ENCODE measurements at regions not wholly inside any gene's neighbourhood (a gene's known extent, or its start where the extent isn't known, plus 50 kb on each side); places are given as distances from the start of the nearest gene placed in this dataset.

GRCh38 chrX:127570276-127570675, 481.9 kb downstream of the ACTRT1 start:
- intact Hi-C loops (cut with DNase I) = no loop called here
- H3K4me1 ChIP-seq = peaks cover 0 to 5% (median 0%) of the 10 kb centered on the region in 9 donors
- DNase-seq (no peak), ATAC-seq (no peak)
- no peaks in the 10 kb centered on the region for H3K27me3 ChIP-seq
- no peaks in the 10 kb centered on the region for H3K9me3 ChIP-seq
- H3K27ac ChIP-seq = no peak overlapping the region
- no peak for TF ChIP-seq CTCF (IDR thresholded peaks at IDR 0.05)
- no peaks in the 10 kb centered on the region for H3K36me3 ChIP-seq
- H3K4me3 ChIP-seq = no peak overlapping the region

DNA sequence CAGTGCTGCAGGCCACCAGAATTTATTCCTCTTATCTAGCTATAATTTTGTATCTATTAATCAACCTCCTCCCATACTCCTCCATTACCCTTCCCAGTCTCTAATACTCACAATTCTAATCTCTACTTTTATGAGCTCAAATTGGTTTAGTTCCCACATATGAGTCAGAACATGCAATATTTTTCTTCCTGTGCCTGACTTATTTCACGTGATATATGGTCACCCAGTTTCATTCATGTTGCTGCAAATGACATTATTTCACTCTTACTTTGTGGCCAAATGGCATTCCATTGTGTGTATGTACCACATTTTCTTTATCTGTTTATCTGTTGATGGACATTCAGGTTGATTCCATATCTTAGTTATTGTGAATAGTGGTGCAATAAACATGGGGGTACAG, 483.5 kb downstream of the ACTRT1 start:
- no peak overlapping the region for H3K27ac ChIP-seq
- no peak for TF ChIP-seq CTCF (IDR thresholded peaks at IDR 0.05)
- DNase-seq (no peak), ATAC-seq (no peak)
- H3K27me3 ChIP-seq = no peaks in the 10 kb centered on the region
- H3K9me3 ChIP-seq = no peaks in the 10 kb centered on the region
- H3K4me3 ChIP-seq = no peak overlapping the region
- intact Hi-C loops (cut with DNase I) = no loop called here
- H3K4me1 ChIP-seq = peaks cover 0 to 5% (median 0%) of the 10 kb centered on the region in 9 donors
- 69 to 78% methylated on average over 1 of the region's 1 CpG for WGBS, 2 donors
- H3K36me3 ChIP-seq = no peaks in the 10 kb centered on the region

DNA sequence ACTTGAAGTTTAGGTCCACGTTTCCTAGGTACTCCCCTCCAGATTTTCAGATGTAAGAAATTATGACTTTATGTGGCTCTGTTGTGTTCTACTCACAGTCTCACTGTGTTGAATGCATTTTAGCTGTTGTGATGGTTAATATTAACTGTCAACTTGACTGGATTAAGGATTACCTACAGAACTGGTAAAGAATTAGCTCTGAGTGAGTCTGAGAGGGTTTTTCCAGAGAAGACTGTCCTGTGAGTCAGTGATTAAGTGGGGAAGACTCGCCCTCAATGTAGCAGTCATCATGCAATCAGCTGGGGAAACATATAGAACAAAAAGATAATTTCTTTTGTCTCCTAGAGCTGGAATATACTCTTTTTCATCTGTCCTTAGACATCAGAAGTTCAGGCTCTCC, 493.4 kb downstream of the ACTRT1 start:
- H3K4me1 ChIP-seq = no peaks in the 10 kb centered on the region
- intact Hi-C loops (cut with DNase I) = no loop called here
- no peaks in the 10 kb centered on the region for H3K27me3 ChIP-seq
- no peaks in the 10 kb centered on the region for H3K9me3 ChIP-seq
- no peak overlapping the region for H3K27ac ChIP-seq
- DNase-seq (no peak), ATAC-seq (no peak)
- H3K4me3 ChIP-seq = no peak overlapping the region
- TF ChIP-seq CTCF (IDR thresholded peaks at IDR 0.05) = no peak
- H3K36me3 ChIP-seq = no peaks in the 10 kb centered on the region
- 64 to 74% methylated on average over 2 of the region's 2 CpGs for WGBS, 2 donors

DNA sequence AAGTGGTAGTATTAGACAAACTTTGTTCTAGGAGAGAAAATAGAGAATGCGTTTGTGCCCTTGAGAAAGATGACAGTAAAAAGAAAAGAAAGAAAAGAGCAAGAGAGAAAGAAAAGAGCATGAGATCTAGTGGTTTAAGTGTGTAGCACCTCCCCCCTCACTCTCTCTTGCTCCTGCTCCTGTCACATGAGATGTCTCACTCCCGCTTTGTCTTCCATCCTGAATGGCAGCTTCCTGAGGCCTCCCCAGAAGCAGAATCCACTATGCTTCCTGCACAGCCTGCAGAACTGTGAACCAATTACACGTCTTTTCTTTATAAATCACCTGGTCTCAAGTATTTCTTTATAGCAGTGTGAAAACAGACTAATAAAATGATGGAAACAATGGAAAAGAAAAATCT, 499.6 kb downstream of the ACTRT1 start:
- ATAC-seq (no peak), DNase-seq (no peak)
- intact Hi-C loops (cut with DNase I) = no loop called here
- Histone ChIP-seq H3K27me3 (no peaks in the 10 kb centered on the region), H3K36me3 (no peaks in the 10 kb centered on the region), H3K9me3 (peaks cover 0 to 4% (median 0%) of the 10 kb centered on the region in 11 donors), H3K4me3 (no peak overlapping the region), H3K4me1 (no peaks in the 10 kb centered on the region), H3K27ac (no peak overlapping the region)
- no peak for TF ChIP-seq CTCF (IDR thresholded peaks at IDR 0.05)
- 58 to 64% methylated on average over 3 of the region's 3 CpGs for WGBS, 2 donors

DNA sequence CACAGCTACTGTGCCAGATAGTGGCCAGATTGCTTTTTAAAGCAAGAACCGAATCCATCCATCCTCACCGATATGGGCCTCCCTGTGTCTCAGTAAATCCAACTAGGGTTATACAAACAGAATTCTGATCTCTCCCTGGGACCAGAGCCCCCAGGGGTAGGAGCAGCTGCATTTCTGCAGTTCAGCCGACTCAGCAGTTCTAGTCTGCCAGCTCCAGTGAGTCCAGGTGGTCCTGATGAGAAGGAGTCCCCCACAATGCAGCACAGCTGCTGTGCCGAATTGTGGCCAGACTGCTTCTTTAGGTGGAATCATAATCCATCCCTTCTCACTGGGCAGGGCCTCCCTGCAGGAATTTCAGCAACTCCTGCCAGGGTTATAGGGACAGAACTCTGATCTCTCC, 532.9 kb downstream of the ACTRT1 start:
- ATAC-seq (no peak), DNase-seq (no peak)
- H3K4me3 ChIP-seq = no peak overlapping the region
- no peaks in the 10 kb centered on the region for H3K36me3 ChIP-seq
- no peak overlapping the region for H3K27ac ChIP-seq
- peaks cover 0 to 27% (median 0%) of the 10 kb centered on the region in 11 donors for H3K9me3 ChIP-seq
- no peak for TF ChIP-seq CTCF (IDR thresholded peaks at IDR 0.05)
- intact Hi-C loops (cut with DNase I) = no loop called here
- no peaks in the 10 kb centered on the region for H3K4me1 ChIP-seq
- no peaks in the 10 kb centered on the region for H3K27me3 ChIP-seq
- 77 to 89% methylated on average over 4 of the region's 4 CpGs for WGBS, 2 donors

All from heart right ventricle (tissue), 16 donors.